ENCODE measurements at regions not wholly inside any gene's neighbourhood (a gene's known extent, or its start where the extent isn't known, plus 50 kb on each side); places are given as distances from the start of the nearest gene placed in this dataset.
"Not testable (repeated sequence)": the region's sequence is repeated elsewhere in the genome, so short reads cannot be mapped to it uniquely, and the experiment has no call there.

- H3K4me3 ChIP-seq (ENCODE audit: low read depth, low read length) = no peak overlapping the region
- H3K36me3 ChIP-seq (ENCODE audit: control insufficient read depth, insufficient read depth, low read length) = no peaks in the 10 kb centered on the region
- H3K4me1 ChIP-seq = no peaks in the 10 kb centered on the region
- no peaks in the 10 kb centered on the region for H3K79me2 ChIP-seq
- H3K9ac ChIP-seq = no peak overlapping the region
- TF ChIP-seq CTCF (IDR thresholded peaks at IDR 0.05) = no peak
- no peak overlapping the region for H2AFZ ChIP-seq
- no peaks in the 10 kb centered on the region for H3K27me3 ChIP-seq (ENCODE audit: control insufficient read depth, insufficient read depth, low read length)
- no peak overlapping the region for H3K27ac ChIP-seq
- H3K4me2 ChIP-seq (ENCODE audit: low read length) = no peak overlapping the region
- no peaks in the 10 kb centered on the region for H3K9me3 ChIP-seq (ENCODE audit: control insufficient read depth, low read length)
Observed at GRCh38 chr14:28161040-28161439, 605.5 kb upstream of the FOXG1 start.

DNA sequence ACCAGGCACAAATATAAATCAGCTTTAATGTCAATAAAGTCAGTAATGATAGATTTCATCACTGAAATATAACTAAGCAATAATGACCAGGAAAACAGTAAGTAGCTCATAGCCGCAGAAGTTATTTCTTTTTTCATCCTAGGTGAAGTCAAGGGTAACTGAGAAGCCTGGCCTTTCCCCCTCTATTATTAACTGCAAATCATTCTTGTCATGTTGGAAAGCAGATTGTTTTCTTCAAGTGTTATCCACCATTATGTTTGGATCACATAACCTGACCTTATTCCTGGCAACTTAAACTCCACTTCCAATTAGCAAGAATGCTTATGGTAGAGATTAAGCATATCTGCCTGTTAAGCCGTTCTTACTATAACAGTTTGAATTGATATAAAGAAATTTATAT, 603.4 kb upstream of the FOXG1 start:
- no peaks in the 10 kb centered on the region for H3K79me2 ChIP-seq
- H3K9me3 ChIP-seq (ENCODE audit: control insufficient read depth, low read length) = no peaks in the 10 kb centered on the region
- H3K4me3 ChIP-seq (ENCODE audit: low read depth, low read length) = no peak overlapping the region
- H3K27ac ChIP-seq = no peak overlapping the region
- no peak for TF ChIP-seq CTCF (IDR thresholded peaks at IDR 0.05)
- H3K9ac ChIP-seq = no peak overlapping the region
- no peak overlapping the region for H3K4me2 ChIP-seq (ENCODE audit: low read length)
- no peak overlapping the region for H2AFZ ChIP-seq
- H3K36me3 ChIP-seq (ENCODE audit: control insufficient read depth, insufficient read depth, low read length) = no peaks in the 10 kb centered on the region
- no peaks in the 10 kb centered on the region for H3K27me3 ChIP-seq (ENCODE audit: control insufficient read depth, insufficient read depth, low read length)
- no peaks in the 10 kb centered on the region for H3K4me1 ChIP-seq

DNA sequence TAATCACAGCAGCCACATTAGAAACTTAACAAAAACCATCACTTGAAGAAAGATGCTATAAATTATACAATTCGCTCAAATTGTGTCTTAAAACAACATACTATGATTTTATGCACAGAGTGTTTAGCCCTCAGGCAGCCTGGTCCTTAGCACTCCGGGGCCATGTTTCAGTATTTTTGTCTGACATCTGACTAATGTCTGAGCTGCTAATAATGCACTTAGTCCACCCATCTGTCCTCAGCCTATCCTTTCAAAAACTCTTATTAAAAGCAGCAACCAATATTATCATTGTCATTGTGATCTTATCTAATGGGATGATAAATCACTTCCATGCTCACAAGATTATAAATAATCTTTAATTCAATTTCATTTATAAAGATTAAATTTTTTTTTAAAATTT, 602.7 kb upstream of the FOXG1 start:
- no peaks in the 10 kb centered on the region for H3K4me1 ChIP-seq
- no peak overlapping the region for H3K27ac ChIP-seq
- TF ChIP-seq CTCF (IDR thresholded peaks at IDR 0.05) = no peak
- H3K79me2 ChIP-seq = no peaks in the 10 kb centered on the region
- H3K9me3 ChIP-seq (ENCODE audit: control insufficient read depth, low read length) = no peaks in the 10 kb centered on the region
- H2AFZ ChIP-seq = no peak overlapping the region
- H3K27me3 ChIP-seq (ENCODE audit: control insufficient read depth, insufficient read depth, low read length) = no peaks in the 10 kb centered on the region
- H3K36me3 ChIP-seq (ENCODE audit: control insufficient read depth, insufficient read depth, low read length) = no peaks in the 10 kb centered on the region
- no peak overlapping the region for H3K9ac ChIP-seq
- no peak overlapping the region for H3K4me2 ChIP-seq (ENCODE audit: low read length)
- no peak overlapping the region for H3K4me3 ChIP-seq (ENCODE audit: low read depth, low read length)

GRCh38 chr14:28187902-28188830, 578.4 kb upstream of the FOXG1 start:
- not testable (repeated sequence) for H3K4me1 ChIP-seq; H3K79me2 ChIP-seq; H3K27ac ChIP-seq; H3K4me2 ChIP-seq (ENCODE audit: low read length); H3K27me3 ChIP-seq (ENCODE audit: control insufficient read depth, insufficient read depth, low read length); H3K9ac ChIP-seq; H3K9me3 ChIP-seq (ENCODE audit: control insufficient read depth, low read length); H3K36me3 ChIP-seq (ENCODE audit: control insufficient read depth, insufficient read depth, low read length); H3K4me3 ChIP-seq (ENCODE audit: low read depth, low read length); H2AFZ ChIP-seq

GRCh38 chr14:28196878-28197277, 569.7 kb upstream of the FOXG1 start:
- Histone ChIP-seq H3K9ac (no peak overlapping the region), H3K36me3 (ENCODE audit: control insufficient read depth, insufficient read depth, low read length) (no peaks in the 10 kb centered on the region), H3K27me3 (ENCODE audit: control insufficient read depth, insufficient read depth, low read length) (no peaks in the 10 kb centered on the region), H3K27ac (no peak overlapping the region), H3K4me1 (no peaks in the 10 kb centered on the region), H3K9me3 (ENCODE audit: control insufficient read depth, low read length) (no peaks in the 10 kb centered on the region), H2AFZ (no peak overlapping the region), H3K4me2 (ENCODE audit: low read length) (no peak overlapping the region), H3K79me2 (no peaks in the 10 kb centered on the region), H3K4me3 (ENCODE audit: low read depth, low read length) (no peak overlapping the region)
- TF ChIP-seq CTCF (IDR thresholded peaks at IDR 0.05) = no peak

All from parathyroid adenoma (tissue), 2 donors.